ENCODE measurements at regions not wholly inside any gene's neighbourhood (a gene's known extent, or its start where the extent isn't known, plus 50 kb on each side); places are given as distances from the start of the nearest gene placed in this dataset.

DNA sequence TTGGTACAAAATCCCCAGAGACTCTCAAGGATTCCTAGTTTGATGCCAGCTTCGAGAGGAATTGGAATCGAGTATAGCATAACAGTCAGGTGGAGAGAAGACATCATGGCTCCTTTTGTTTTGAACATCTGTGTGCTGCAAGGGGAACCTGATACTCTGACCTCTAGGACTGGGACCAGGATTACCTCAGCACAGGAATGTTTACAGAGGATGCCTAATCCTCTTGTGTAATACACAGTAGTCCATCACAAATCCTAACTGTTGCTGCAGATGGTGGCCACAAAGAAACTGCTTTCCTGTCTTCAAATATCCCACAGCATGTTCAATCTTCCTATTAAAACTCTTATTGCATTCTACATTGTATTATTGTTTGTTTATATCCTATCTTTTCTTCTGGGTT, 111.8 kb upstream of the PRMT6 start:
- no peak for DNase-seq

GRCh38 chr1:106952776-106953175, 103.7 kb upstream of the PRMT6 start:
- peak in 1 of 2 experiments; percentile 19 for DNase-seq

GRCh38 chr1:106954661-106955229, 101.7 kb upstream of the PRMT6 start:
- no peak for DNase-seq

GRCh38 chr1:106956721-106957120, 99.8 kb upstream of the PRMT6 start:
- DNase-seq = peak in 1 of 2 experiments; percentile 12

- DNase-seq = no peak
Measured at GRCh38 chr1:106957795-106958194, 98.7 kb upstream of the PRMT6 start.

DNA sequence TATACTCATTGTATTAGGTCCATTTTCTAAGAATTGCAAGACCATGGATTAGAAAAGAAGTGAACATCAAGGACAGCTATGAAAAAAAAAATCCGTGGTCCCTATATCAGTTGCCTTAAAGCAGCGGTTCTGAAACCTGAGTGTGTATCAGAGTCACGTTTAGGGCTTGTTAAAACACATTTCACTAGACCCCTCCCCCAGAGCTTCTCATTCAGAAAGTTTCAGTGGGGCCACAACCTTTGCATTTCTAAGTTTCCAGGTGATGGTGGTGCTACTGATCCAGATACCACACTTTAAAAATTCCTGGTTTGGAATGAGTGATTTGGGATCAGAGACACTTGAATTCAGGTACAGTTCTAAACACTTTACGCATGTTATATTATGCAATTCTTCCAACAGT, 96.1 kb upstream of the PRMT6 start:
- DNase-seq = no peak

DNA sequence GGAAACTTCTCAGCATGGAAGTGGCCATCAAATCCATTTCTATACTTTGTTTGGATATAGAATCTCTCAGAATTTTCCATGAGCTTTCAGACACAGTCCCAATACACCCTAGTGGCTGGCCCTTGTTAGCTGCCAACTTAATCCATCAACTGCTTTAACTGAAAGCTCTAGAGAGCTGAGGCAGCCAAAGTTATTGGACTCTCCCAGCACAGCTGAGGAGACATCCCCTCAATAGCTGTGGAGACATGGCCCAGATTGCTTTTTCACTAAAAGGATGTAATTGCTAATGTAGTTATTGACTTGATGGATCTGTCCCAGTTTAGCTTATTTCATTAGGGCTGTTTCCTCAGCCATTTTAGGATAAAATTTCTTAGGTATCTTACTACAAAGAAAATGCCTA, 94.8 kb upstream of the PRMT6 start:
- DNase-seq = peak in 1 of 2 experiments; percentile 27

DNA sequence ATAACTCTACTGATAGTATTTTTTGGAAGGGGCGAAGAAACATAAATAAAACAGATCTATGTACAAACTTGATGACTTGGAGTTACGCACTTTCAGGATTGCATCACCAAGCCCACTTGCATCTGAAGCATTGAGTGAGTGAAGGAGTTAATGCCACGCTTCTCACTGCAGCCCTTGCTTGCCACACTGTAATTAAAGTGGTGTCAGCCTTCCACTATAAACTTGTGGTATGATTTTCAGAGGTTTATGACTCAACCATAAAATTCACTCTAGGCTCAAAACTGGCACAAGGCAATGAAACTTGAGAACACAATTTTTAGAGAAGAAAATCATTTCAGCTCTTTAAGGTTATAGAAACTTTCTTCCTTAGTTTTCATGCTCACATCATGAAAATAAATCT, 93.9 kb upstream of the PRMT6 start:
- no peak for DNase-seq

- DNase-seq = peak in 1 of 2 experiments; percentile 22
Measured at GRCh38 chr1:106964495-106964894, 92.0 kb upstream of the PRMT6 start.

- DNase-seq = no peak
Measured at GRCh38 chr1:106968644-106969043, 87.8 kb upstream of the PRMT6 start.

DNA sequence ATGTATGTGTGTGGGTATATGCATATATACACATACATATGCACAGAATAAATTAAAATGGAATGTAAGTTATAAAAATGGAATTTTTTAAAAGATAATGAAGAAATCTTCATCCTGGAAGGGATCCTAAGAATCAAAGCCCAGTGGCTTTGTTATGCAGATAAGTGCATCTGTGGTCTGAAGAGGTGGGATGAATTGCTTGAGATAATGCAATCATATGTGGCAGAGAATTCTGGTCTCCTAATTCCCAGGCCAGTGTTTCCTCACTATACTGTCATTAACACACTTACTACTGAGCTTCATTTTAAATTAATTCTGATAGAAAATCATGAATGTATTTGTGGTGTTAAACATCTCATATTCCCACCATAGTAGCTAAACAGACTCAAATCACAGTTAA, 86.7 kb upstream of the PRMT6 start:
- DNase-seq = no peak

- DNase-seq = no peak
Measured at GRCh38 chr1:106972074-106972473, 84.4 kb upstream of the PRMT6 start.

DNA sequence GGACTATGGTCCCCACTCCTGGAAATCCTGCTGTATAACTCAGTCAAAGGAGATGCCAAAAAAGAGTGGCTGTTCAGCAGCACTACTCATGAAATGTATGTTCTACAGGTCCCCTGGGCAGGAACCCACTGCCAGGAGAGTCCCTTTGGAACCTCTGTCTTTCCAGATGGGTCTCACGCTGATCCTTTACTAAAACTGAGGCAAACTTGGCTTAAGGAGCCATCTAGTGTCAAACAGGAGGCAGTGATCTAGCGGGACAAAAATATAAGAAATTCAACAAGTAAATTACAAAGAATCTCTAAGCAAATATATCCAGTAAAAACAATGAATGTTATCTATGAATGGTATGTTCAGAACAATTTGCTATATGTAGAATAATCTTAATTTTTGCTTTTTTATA, 80.5 kb upstream of the PRMT6 start:
- DNase-seq = peak in 1 of 2 experiments; percentile 9

DNA sequence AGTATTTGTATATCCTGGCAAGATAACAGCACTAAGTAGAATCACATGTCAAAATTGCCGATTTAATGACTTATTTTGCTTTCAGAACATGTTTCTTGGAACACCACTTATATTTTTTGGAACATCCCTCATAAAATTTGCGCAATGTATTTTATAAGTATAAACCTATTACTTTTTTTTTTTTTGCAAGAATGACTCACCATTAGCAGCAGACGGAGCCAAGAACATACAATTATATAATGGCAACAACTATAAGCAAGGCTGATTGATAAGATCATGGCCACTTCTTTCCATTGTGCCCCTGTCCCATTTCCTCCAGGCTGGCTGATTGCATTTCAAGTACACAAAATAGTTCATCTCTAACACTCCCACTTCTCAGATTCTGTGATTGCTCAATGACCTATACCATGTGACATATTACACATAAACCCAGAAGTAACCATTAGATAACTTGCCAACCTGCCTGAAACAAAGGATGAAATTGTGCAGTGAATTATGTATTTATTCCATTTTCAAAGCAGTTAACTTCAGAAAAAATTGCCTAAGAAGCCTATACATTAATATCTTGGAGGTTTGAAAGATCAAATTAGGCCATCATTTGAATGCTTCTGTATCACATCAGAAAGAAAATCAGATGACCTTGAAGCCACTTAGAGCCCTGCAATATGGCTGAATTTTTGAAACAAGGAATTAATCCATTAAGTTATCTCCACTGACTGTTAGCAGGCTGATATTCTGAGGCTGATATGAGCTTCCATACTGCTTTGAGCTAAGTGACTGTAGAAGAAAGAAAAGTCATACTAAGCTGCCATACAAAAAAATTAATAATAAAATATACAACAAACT, 77.8 kb upstream of the PRMT6 start:
- DNase-seq = peak; percentile 42 to 79

- DNase-seq = no peak
Measured at GRCh38 chr1:106979371-106979770, 77.1 kb upstream of the PRMT6 start.

DNA sequence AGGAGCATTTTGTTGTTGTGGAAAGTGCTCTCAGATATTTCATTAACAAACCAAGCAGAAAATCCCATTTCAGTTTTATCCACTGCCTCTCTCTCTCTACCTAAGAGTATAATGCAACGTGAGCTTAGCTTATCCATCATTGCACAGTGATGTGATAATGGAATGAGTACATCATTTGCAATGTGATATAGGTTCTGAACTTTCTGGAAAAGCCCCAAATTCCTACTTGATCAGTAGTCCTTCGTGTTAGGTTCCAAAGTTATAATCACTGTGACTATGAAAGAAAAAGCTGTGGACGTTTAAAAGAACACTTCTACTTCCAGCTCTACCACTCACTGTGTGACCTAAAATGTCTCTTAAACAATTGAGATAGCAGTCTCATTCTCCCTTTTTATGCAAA, 76.4 kb upstream of the PRMT6 start:
- no peak for DNase-seq

GRCh38 chr1:106984801-106985200, 71.7 kb upstream of the PRMT6 start:
- no peak for DNase-seq

- DNase-seq = no peak
Measured at GRCh38 chr1:106986603-106987002, 69.9 kb upstream of the PRMT6 start.

- DNase-seq = no peak
Measured at GRCh38 chr1:106995970-106996369, 60.5 kb upstream of the PRMT6 start.

DNA sequence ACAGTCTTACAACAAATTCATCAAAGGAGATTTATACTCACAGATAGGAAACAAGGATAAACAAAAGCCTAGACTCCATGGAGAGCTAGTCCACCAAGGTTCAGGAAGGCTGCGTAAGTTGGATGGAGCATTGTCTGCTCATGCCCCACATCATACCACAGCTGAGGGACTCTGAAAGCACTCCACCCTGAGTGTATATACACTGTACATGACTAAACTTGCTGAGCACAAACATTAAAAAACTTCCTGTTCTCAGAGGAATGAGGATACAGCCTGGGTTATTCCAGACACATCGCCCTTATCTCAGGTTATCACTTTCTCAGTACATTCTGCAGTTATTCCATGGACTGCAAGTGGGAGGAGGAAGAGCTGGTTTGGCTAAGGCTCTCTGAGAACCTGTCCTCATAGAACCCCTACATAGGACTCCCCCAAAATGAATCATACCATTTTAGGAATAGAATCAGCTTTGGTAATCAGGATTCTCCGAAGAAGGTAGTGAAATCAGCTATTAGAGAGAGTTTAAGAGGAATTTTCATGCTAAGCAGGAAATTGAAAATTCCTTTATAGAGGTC, 58.0 kb upstream of the PRMT6 start:
- no peak for DNase-seq

GRCh38 chr1:107000902-107001301, 55.6 kb upstream of the PRMT6 start:
- peak; percentile 60 to 81 for DNase-seq

GRCh38 chr1:107003972-107004371, 52.5 kb upstream of the PRMT6 start:
- no peak for DNase-seq

- no peak for DNase-seq
Measured at GRCh38 chr1:107004421-107004820, 52.1 kb upstream of the PRMT6 start.

Measured in NCI-H446 (cell line).